BLaER1 treated with 17β-estradiol and CSF1 and Interleukin-3, amounts not matched to agents 10 nM and 100 nM (cell line): ENCODE measurements at regions not wholly inside any gene's neighbourhood (a gene's known extent, or its start where the extent isn't known, plus 50 kb on each side); places are given as distances from the start of the nearest gene placed in this dataset.

Source experiments
- H3K27ac ChIP-seq, 11 experiments: shearing (Covaris generic); formaldehyde crosslinking; 2 replicates each; pipeline ENCODE4 v1.8.1; 2022
- H3K27me3 ChIP-seq, 11 experiments: shearing (Covaris generic); formaldehyde crosslinking; 2 replicates each; pipeline ENCODE4 v1.8.1; 2022
- H3K36me3 ChIP-seq, 11 experiments: shearing (Covaris generic); formaldehyde crosslinking; 2 replicates each; pipeline ENCODE4 v1.8.1; 2022
- H3K4me1 ChIP-seq, 10 experiments: shearing (Covaris generic); formaldehyde crosslinking; 2 replicates each; pipeline ENCODE4 v1.8.1; 2022
- H3K4me2 ChIP-seq, 11 experiments: shearing (Covaris generic); formaldehyde crosslinking; 2 replicates each; pipeline ENCODE4 v1.8.1; 2022
- H3K4me3 ChIP-seq, 10 experiments: shearing (Covaris generic); formaldehyde crosslinking; 2 replicates each; pipeline ENCODE4 v1.8.1; 2022
- H3K9ac ChIP-seq, 11 experiments: shearing (Covaris generic); formaldehyde crosslinking; 2 replicates each; pipeline ENCODE4 v1.8.1; 2022
- H3K9me3 ChIP-seq, 11 experiments: shearing (Covaris generic); formaldehyde crosslinking; replicated peaks in 1 of 11; 2 replicates each; pipeline ENCODE4 v1.8.1; 2022
- H4K20me1 ChIP-seq, 11 experiments: shearing (Covaris generic); formaldehyde crosslinking; 2 replicates each; pipeline ENCODE4 v1.8.1; 2022
- Cebpa-rat ChIP-seq, 11 experiments: shearing (Covaris generic); IDR thresholded peaks; 2 replicates each; pipeline ENCODE4 v1.8.1; 2022

DNA sequence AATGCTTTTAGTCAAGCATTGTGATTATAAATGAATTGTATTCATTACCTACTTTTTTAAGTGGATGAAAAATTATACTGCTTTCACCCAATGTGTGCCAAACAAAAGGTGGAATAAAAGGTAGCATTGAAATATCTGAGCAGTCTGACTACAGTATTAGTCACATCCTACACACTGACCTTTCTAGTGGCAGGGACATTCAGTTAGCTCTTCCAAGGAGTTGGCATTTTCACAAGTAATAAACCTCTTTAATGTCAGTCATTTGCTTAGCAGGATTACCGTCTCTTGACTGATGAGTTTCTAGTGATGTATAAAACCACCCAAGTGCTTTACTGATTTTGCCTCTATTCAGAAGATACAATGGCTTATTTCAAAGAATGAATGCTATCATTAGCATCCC, 687.9 kb downstream of the ARAP2 start:
- Histone ChIP-seq H3K27ac (no peak overlapping the region), H3K9ac (no peak overlapping the region), H3K36me3 (peaks cover 0 to 7% (median 0%) of the 10 kb centered on the region in 11 experiments; a peak in 1 of 22 replicates), H4K20me1 (no peaks in the 10 kb centered on the region), H3K27me3 (no peaks in the 10 kb centered on the region), H3K4me2 (no peak overlapping the region), H3K4me1 (no peaks in the 10 kb centered on the region), H3K9me3 (peaks cover 13 to 28% (median 21%) of the 10 kb centered on the region in 11 experiments), H3K4me3 (no peak overlapping the region)
- no peak for TF ChIP-seq Cebpa-rat (IDR thresholded peaks at IDR 0.05)

DNA sequence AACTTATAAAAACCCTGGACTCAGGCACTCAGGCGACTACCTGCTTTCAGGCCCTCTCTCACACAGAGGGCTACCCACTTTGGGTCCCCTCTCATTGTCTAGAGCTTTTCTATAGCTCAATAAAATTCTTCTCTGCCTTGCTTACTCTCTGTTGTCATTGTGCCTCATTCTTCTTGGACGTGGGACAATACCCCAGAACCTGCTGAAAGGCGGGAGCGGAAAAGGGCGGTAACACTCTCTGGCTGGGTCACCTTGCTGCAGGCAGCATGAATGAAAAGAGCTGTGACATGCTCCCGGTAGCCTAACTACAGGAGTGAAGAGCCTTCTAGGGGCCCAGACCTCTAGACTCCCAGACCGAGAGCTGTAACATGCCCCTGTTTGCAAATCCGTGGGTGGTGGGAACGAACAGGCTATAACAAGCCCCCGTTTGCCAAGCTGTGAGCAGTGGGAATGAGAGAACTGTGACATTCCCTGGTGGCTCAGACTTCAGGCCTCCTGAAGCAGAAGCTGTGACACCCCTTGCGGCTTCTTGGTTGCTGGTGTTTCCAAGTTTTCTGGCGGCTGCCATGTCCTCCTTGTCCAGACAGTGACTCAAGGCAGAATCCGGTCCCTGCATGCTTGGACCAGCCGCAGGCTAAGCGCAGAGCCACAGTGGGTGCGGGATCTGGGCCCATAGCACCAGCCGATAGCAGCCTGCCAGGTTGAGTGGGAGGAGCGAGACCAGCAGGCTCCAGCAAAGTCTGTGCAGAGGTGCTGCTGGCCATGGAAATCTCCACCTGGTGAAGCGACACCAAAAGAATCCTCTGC, 684.6 kb downstream of the ARAP2 start:
- Histone ChIP-seq H3K36me3 (peaks cover 0 to 7% (median 0%) of the 10 kb centered on the region in 11 experiments; a peak in 1 of 22 replicates), H3K9ac (no peak overlapping the region), H3K9me3 (peaks cover 13 to 28% (median 21%) of the 10 kb centered on the region in 11 experiments), H4K20me1 (no peaks in the 10 kb centered on the region), H3K4me1 (no peaks in the 10 kb centered on the region), H3K27me3 (no peaks in the 10 kb centered on the region), H3K4me3 (no peak overlapping the region; a peak in 1 of 20 replicates), H3K27ac (no peak overlapping the region), H3K4me2 (no peak overlapping the region)
- no peak for TF ChIP-seq Cebpa-rat (IDR thresholded peaks at IDR 0.05)

DNA sequence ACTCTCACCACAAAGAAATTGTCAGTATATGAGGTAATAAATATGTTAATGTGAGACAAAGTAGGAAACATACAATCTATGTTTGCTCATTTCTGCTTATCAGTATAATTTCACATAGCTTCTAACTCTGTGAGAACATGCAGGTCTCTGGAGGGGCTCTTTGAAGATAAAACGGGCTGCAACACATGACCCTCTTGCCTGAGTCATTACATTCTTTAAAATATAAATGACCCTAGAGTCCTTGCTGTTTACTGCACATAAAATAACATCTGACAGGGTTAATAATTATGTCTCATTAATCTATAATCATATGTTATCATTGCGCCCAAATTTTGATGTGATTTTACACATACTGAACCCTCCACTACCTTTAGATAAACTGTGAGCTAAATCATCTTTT, 681.5 kb downstream of the ARAP2 start:
- no peak overlapping the region for H3K4me3 ChIP-seq
- no peaks in the 10 kb centered on the region for H4K20me1 ChIP-seq
- H3K4me2 ChIP-seq: no peak overlapping the region
- no peaks in the 10 kb centered on the region for H3K27me3 ChIP-seq
- no peak overlapping the region for H3K27ac ChIP-seq
- no peaks in the 10 kb centered on the region for H3K4me1 ChIP-seq
- TF ChIP-seq Cebpa-rat (IDR thresholded peaks at IDR 0.05): no peak
- H3K36me3 ChIP-seq: peaks cover 0 to 7% (median 0%) of the 10 kb centered on the region in 11 experiments; a peak in 1 of 22 replicates
- no peak overlapping the region for H3K9ac ChIP-seq
- peaks cover 13 to 28% (median 21%) of the 10 kb centered on the region in 11 experiments for H3K9me3 ChIP-seq

DNA sequence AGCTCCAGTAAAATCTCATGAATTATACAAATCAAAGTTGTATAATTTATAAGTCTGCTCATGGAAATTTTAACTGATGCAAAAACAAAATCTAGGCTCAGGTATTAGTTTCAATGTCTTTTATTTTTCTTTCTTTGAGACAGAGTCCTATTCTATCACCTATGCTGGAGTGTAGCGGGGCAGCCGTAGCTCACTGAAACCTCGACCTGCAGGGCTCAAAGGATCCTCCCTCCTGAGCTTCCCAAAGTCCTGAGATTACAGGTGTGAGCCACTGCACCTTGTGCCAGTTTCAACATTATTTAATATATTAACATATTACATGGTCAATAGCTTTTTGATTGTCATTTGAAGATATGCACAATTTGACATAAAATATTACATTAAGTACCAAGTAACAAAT, 678.7 kb downstream of the ARAP2 start:
- no peak overlapping the region for H3K4me2 ChIP-seq
- H3K4me1 ChIP-seq: peaks cover 0 to 7% (median 0%) of the 10 kb centered on the region in 10 experiments; a peak in 3 of 20 replicates
- H3K9ac ChIP-seq: no peak overlapping the region
- H4K20me1 ChIP-seq: no peaks in the 10 kb centered on the region
- no peak for TF ChIP-seq Cebpa-rat (IDR thresholded peaks at IDR 0.05)
- no peaks in the 10 kb centered on the region for H3K27me3 ChIP-seq
- no peak overlapping the region for H3K4me3 ChIP-seq
- H3K27ac ChIP-seq: no peak overlapping the region
- H3K9me3 ChIP-seq: peaks cover 0 to 6% (median 2%) of the 10 kb centered on the region in 11 experiments; a peak in 11 of 22 replicates
- H3K36me3 ChIP-seq: no peaks in the 10 kb centered on the region

DNA sequence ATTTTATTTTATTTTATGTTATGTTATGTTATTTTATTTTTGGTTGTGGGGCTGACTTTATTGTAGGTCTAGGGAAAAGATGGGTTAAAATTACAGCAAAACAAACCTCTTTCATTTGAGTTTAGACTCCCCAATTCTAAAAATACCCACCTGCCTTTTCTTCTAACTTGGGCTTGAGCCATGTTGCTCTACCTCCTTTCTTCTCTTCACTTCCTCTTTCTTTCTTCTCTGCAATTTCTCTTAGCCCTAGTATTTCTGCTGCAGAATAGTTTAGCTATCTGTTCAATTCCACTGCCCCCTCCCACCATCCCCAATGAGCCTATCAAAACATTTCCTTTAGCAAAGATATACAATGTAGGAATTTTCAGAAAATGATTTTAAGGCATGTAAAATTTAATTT, 653.3 kb downstream of the ARAP2 start:
- Histone ChIP-seq H3K4me2 (no peak overlapping the region), H3K4me3 (no peak overlapping the region), H3K36me3 (no peaks in the 10 kb centered on the region), H3K4me1 (no peaks in the 10 kb centered on the region), H3K27me3 (no peaks in the 10 kb centered on the region), H3K9me3 (no peaks in the 10 kb centered on the region), H3K9ac (no peak overlapping the region), H4K20me1 (no peaks in the 10 kb centered on the region), H3K27ac (no peak overlapping the region)
- no peak for TF ChIP-seq Cebpa-rat (IDR thresholded peaks at IDR 0.05)

DNA sequence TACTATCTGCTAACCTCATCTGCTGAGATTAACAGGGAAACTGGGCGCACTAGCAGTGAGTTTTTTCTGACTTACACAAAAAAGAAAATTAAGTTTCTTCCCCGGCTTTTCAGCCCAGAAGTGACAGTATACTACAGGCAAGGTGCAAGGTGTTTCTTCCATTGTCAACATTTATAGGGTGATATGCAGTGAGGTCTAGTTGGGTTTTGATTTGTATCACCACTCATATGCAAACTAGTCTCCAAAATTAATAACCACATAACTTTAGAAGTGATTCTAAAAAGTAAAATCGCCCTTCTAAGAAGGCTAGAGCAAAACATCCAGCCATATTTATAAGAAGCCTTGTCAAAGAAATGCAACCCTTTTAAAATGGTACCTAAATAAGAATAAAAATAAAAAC, 640.1 kb downstream of the ARAP2 start:
- TF ChIP-seq Cebpa-rat (IDR thresholded peaks at IDR 0.05): no peak
- Histone ChIP-seq H3K4me2 (no peak overlapping the region), H3K27ac (no peak overlapping the region), H3K4me3 (no peak overlapping the region), H3K36me3 (no peaks in the 10 kb centered on the region), H3K4me1 (no peaks in the 10 kb centered on the region), H4K20me1 (no peaks in the 10 kb centered on the region), H3K27me3 (no peaks in the 10 kb centered on the region), H3K9me3 (no peaks in the 10 kb centered on the region), H3K9ac (no peak overlapping the region)

DNA sequence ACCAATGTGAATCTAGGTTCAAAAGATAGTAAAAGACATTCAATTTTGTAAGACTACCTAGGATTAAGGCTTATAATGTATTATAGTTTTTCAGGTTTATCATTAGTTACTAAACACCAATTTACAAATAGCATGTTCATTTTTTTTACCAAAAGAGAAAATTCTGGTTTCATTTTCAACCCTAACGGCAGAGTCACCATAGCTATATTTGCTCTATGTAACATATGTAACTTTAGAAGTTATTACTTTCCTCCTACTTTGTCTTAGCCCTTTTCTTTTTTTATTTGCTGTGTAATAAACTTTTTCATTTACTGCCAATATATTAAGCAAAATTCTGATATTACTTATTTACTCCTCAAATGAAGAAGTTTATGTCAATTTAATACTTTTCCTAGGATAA, 639.6 kb downstream of the ARAP2 start:
- no peaks in the 10 kb centered on the region for H3K36me3 ChIP-seq
- no peaks in the 10 kb centered on the region for H3K9me3 ChIP-seq
- no peaks in the 10 kb centered on the region for H4K20me1 ChIP-seq
- H3K4me1 ChIP-seq: no peaks in the 10 kb centered on the region
- no peak overlapping the region for H3K4me2 ChIP-seq
- no peak overlapping the region for H3K27ac ChIP-seq
- H3K9ac ChIP-seq: no peak overlapping the region
- H3K27me3 ChIP-seq: no peaks in the 10 kb centered on the region
- TF ChIP-seq Cebpa-rat (IDR thresholded peaks at IDR 0.05): no peak
- no peak overlapping the region for H3K4me3 ChIP-seq

DNA sequence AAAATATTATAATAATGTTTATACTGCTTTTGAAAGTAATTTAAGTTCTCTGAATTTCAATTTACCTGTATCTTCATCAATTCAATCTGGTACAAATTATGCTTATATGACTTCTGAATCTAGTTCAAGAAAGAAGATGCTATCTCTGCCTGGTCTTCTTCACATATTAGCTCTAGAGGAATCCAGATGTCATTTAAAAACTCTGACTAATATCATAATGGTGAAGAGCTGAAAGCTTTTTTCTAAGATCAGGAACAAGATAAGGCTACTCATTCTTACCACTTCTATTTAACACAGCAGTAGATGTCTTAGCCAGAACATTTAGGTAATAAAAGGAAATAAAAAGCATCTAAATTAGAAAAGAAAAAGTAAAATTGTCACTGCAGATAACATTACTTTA, 636.1 kb downstream of the ARAP2 start:
- H3K4me2 ChIP-seq: no peak overlapping the region
- no peaks in the 10 kb centered on the region for H3K4me1 ChIP-seq
- no peaks in the 10 kb centered on the region for H3K27me3 ChIP-seq
- no peaks in the 10 kb centered on the region for H3K9me3 ChIP-seq
- no peak for TF ChIP-seq Cebpa-rat (IDR thresholded peaks at IDR 0.05)
- no peaks in the 10 kb centered on the region for H3K36me3 ChIP-seq
- no peaks in the 10 kb centered on the region for H4K20me1 ChIP-seq
- no peak overlapping the region for H3K4me3 ChIP-seq
- no peak overlapping the region for H3K9ac ChIP-seq
- H3K27ac ChIP-seq: no peak overlapping the region

DNA sequence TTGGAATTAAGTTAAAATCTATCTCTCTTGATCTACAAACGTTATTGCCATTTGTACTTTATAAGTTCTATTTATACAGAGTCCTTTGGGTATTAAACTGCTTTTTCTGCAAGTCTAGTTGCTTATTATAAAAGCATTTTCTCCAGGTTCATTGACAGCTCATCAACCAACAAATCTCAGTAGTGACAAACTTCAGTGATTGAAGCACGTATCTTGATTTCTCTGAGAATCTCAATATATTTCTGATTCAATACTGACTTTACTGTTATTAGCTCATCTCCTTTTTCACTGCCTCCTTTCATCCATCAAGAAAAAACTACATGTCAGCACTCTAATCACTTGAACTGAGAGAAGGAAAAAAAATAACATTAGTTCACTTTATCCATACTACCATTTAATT, 630.2 kb downstream of the ARAP2 start:
- Histone ChIP-seq H3K9ac (no peak overlapping the region), H3K27me3 (no peaks in the 10 kb centered on the region), H3K36me3 (no peaks in the 10 kb centered on the region), H3K9me3 (no peaks in the 10 kb centered on the region), H3K4me1 (no peaks in the 10 kb centered on the region), H3K4me3 (no peak overlapping the region), H3K27ac (no peak overlapping the region), H4K20me1 (no peaks in the 10 kb centered on the region), H3K4me2 (no peak overlapping the region)
- TF ChIP-seq Cebpa-rat (IDR thresholded peaks at IDR 0.05): no peak

DNA sequence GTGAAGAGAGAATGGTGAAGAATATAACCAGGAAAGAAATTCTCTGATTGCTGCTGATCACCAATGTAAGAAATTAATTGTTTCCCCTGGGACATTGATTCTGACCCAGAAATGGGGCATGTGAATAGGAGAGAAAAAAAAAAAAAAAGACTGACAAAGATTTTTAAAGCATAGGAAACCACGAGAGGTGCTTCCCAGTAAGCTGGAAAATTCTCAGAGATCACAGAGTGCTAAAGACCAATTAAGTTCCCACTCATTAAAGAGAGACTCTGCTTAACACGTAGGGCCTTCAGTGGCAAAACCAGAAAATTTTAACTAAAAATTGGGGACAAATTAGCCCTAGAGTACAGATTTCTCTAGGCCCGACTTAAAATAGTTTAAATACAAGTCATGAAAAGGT, 604.4 kb downstream of the ARAP2 start:
- Histone ChIP-seq H3K9me3 (peaks cover 0 to 6% (median 0%) of the 10 kb centered on the region in 11 experiments; a peak in 1 of 22 replicates), H3K9ac (no peak overlapping the region), H3K4me2 (no peak overlapping the region), H4K20me1 (no peaks in the 10 kb centered on the region), H3K27me3 (no peaks in the 10 kb centered on the region), H3K36me3 (no peaks in the 10 kb centered on the region), H3K4me1 (peaks cover 0 to 27% (median 19%) of the 10 kb centered on the region in 10 experiments; a peak in 14 of 20 replicates), H3K27ac (no peak overlapping the region), H3K4me3 (no peak overlapping the region)
- no peak for TF ChIP-seq Cebpa-rat (IDR thresholded peaks at IDR 0.05)
